Stimulated activated CD4-positive, alpha-beta T cell treated with anti-CD3 and anti-CD28 coated beads, Interleukin-1b, Interleukin-23, amount 100 ng/mL, for 48 hours (primary cell): ENCODE measurements at regions not wholly inside any gene's neighbourhood (a gene's known extent, or its start where the extent isn't known, plus 50 kb on each side); places are given as distances from the start of the nearest gene placed in this dataset.
A peak's percentile ranks its signal among the peaks of the same experiment; 100 is the strongest.

Experiments used
- DNase-seq: peaks from one replicate; pipeline ENCODE4 v3.0.0-alpha.2; 2020

DNA sequence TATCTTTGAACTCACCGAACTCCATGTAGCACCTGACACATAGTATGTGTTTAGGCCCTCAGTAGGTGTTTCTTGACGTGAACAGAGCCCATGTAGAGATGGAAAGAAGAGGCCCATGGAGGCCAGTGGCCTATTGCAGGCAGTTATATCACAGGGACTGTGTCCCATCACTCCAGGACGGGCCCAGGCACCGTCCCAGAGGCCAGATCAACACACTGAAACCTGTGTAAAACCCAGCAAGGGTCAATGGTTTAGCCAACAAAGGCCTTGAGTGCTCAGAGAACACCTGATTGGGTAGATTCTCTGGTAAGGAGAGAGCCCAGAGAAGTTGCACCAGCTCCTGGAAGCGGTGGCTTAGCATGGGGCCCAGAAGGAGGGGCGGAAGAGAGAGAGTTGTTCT is 82.8 kb downstream of the INHBB start:
- no peak for DNase-seq

GRCh38 chr2:120429586-120430500 is 83.9 kb downstream of the INHBB start:
- DNase-seq, result no peak

- no peak for DNase-seq
Observed at GRCh38 chr2:120430501-120430830, 84.5 kb downstream of the INHBB start.

DNA sequence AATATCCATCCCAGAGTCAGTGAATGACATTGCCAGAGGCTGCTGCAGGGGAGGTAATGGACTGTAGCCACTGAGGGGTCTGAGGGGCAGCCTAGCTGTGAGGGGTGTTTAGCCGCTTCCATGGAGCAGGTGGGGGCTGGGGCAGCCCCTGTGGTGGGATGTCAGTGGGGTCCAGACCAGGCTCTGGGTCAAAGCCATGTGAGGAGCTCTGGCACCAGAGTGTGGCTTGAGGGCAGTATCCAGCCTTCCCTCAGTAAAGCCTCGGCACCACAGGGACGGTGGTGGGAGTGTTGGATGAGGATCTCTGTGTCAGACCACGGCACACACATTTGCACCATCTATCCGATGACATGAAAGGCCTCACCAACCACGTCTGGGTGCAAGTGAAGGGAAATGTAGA is 85.0 kb downstream of the INHBB start:
- DNase-seq, result no peak

DNA sequence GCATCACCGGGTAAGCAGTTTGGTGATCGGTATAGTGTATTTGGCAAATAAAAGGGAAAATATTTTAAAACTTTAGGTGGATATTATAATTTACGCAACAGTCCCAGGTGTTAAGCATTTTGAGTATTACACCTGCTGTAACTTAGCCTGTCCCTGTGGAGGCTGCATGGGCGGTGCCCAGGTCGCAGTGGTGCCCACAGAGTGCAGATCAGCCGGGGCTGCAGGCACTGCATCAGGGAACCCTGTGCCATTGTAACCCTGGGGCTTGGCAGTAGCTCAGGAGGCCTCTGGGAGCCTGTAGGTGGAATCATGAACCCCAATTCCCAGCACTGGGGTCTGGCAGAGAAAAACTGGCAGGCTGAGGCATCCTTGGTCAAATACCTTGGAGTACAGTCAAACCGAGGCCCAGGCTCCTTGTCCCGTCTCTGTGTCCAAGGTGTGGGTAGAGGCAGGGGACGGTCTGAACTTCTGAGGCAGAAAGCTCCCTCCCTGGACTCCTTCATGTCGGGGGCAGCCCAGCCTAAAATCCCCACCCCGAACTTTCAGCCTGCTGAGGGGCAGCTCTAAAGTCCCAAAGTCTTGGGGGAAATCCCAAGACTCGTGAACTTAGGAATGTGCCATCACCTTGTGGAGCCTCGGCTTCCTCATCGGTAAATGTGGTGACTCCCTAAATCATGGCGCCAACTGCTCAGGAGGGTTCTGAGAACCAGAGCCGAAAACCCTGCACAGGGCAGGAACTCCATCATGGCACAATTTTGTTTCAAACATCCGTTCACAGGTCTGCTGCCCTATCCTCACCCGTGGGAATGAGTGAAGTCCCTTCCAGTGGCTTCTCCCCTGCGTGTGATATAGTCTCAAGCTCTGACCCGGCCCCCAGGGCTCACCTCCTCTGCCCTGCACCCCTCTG is 85.7 kb downstream of the INHBB start:
- DNase-seq, result no peak

- no peak for DNase-seq
Observed at GRCh38 chr2:120432293-120432975, 86.5 kb downstream of the INHBB start.

- DNase-seq, result no peak
Observed at GRCh38 chr2:120432976-120433815, 87.3 kb downstream of the INHBB start.

GRCh38 chr2:120433816-120434290 is 87.9 kb downstream of the INHBB start:
- DNase-seq, result no peak

DNA sequence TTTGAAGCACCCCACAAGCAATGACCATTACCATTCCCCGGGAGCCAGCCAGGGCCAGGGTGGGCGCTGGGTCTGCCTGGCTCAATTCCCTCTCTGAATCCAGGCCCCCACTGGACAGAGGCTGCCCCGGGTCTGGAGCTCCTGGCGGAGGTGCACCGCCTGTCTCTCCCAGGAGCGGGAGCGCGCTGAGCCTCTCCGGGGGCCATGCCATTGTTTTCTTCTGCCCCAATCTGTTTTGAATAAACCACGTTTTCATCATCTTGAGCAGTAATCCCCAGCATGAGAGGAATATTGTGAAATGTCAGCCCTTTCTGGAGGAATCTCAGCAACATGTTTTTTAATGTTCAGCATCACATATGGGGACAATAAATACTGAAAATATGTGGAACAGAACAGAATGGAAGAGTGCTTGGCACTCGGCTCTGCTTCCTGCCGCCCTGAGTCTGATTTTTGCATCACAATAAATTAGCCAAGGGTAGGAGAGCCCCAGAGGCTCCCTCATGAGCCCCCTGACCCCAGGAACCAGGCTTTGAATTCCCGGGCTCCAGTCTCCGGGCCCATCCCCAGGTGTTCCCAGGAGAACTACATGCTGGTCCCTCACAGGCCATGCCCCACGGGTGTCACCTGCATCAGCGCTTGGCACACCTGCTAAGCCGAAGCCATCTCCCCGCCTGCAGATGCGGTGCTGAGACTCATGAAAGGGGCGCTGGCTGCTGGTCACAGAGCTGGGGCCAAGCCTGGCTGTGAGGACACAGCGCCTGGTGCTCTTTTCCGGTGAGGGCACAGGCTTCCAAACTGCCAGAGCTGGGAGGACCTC is 88.8 kb downstream of the INHBB start:
- no peak for DNase-seq

DNA sequence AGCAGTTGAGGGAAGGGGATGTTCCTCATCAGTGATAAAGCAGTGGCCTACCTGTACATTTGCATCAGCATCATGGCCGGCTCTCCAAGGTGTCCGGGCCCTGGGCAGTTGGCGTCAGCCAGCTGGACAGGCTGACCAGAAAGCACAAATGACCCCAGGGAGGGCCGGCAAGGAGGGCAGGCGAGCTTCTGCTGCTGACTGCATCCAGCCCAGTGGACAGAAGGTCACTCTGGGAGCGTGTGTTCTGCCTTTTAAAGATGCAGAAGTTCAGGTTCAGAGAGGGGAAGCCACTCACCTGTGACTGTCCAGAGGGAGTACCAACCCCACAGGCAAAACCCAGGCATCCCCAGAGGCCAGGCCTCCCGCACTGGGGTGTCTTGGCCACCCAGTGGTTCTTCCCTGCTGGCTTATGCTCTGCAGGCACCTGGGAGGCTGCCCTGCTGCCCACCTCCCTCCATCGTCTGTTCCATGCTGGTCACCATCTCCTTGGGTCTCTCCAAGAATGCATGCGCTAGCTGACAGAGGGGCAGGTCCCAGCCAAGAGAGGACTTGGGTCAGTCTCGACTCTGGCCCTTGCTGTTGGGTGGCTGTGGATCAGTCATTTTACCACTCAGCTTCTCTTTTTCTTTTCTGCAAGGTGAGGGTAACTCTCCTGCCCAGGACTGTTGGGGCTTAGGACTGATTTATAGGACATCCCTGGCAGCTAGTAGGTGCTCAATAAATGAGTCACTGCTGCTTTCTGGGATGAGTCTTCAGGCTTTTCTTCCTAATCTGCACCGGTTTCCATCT is 89.9 kb downstream of the INHBB start:
- DNase-seq, result no peak

- DNase-seq, result no peak
Observed at GRCh38 chr2:120436460-120436739, 90.5 kb downstream of the INHBB start.

GRCh38 chr2:120436885-120437603 is 91.1 kb downstream of the INHBB start:
- DNase-seq, result peak; percentile 16

DNA sequence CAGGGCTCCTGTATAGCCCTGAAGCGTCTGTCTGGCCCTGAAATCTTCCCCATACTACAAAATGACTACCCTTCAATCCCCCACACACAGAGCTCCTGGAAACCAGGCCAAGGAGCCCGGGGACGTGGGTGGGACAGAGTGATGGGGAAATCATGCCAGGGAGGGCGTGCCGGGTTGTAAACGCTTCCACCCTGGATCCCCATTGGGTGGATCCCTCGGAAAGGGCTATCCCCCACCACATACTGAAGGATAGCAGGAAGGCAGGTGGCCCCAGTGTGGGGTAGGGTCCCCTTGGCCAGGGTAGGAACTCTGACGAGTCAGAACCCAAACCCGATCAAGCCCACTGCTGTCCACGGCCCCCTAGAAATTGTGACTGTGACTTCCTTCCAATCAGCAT is 91.7 kb downstream of the INHBB start:
- no peak for DNase-seq

DNA sequence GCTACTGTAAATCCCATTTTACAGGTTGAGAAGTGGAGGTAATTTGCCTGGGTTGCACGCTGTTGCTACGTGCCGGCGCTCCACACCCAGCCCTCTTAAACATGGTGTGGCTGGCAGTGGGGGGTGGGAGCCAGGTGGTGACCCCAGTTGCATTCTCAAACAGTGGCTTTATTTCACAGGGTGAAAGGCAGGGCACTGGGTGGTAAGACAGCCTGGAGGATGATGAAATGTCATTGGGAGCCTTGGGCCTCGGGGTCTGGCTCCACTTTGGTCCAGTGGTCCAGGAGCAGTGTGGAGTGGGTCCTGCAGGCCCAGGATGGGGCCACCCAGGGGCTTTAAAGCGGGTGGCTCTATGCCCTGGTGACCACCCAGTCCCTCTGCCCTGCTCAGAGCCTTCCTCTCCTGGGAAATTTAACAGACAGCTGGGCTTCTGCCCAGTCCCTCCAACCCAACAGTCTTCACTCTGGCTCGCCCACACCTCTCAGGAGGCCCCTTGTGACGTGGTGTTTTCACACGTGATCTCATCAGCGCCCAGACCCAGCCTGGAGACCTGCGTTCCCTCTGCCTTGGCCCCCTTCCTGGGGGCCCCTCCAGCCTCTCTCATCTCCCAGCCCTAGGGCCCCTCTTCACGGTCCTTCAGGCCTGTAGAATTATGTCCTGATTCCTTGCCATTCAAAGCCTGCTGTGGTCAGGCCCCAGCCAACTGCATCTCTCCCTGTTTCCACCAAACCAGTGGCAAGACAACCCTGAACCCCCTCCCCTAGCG is 92.5 kb downstream of the INHBB start:
- no peak for DNase-seq

GRCh38 chr2:120439067-120439368 is 93.1 kb downstream of the INHBB start:
- no peak for DNase-seq

DNA sequence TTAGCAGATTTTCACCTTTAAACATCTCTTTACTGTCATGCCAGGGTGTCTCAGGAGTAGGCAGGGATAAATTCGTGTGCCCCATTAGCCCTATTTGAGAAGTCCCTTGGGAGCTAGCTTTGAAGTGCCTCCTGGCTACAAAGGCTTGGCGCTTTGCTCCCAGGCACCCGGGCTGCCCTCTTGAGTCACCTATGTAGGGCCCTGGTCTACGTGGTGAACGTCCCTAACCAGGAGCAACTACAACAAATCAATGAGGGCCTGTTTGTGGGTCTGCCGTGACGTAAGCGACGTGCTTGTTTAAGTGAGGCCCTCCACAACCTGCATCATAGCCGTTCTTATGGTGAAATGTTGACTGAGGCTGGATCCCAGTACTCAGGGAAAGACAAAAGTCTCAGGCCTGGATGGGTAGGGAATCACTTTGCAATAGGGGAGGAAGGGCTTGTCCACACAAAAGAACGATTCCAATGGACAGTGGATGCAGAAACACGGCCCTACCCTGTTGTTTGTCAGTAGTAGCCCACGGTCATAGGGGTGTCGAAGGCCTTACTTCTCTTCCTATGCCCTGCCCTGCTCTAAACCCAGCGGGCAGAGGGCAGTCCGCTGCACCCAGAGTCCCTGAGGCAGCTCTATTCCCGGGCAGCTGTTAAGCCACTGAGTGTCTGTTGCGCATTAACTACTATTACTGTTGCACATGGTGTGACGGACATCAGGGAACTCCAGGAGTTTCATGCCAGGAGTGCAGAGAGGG is 93.9 kb downstream of the INHBB start:
- no peak for DNase-seq

DNA sequence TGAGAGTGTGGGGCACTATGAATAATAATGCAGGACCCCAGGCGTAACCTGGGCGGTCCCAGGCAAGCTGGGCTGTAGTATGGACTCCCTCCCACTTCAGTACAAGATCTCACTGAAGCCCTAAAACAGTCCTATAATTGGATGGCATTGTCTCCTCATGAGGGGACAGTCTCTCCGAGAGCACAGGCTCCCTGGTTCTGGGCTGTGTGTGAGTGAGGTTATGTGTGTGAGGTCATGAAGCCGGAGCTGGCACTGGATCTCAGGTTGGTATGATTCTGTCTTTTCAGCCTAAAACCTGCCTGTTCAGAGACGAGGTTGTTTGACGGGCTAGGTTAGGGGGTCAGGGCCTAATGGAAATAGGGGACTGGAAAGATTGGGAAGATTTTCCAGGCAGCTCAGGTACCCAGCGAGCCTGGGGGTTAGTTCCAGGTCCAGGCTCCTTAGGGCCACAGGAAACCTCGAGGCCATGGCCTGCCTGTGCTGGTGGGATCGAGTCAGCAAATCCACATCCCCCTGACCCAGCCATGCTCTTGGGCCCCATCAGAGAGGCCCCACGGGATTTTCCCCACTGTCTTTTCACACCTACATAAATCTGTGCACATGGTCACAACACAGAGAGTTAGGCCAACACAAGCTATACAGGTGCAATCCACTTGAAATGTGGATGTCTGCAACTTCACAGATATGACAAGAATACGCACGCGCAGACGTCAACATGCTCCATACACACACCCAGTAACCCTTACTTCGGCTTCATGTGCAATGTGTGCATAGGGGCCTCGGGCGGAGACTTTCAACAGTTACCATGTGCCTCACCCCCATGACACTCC is 94.8 kb downstream of the INHBB start:
- no peak for DNase-seq

- DNase-seq, result no peak
Observed at GRCh38 chr2:120441351-120441700, 95.4 kb downstream of the INHBB start.
